Transverse colon (tissue), 4 donors: ENCODE measurements at regions not wholly inside any gene's neighbourhood (a gene's known extent, or its start where the extent isn't known, plus 50 kb on each side); places are given as distances from the start of the nearest gene placed in this dataset.

ENCODE experiments used
- DNase-seq: peaks from one replicate; pipeline ENCODE4 v3.0.0-alpha.2; 2019
- H3K27ac ChIP-seq, 4 donors: fragments of 200-600 bp; sonication (generic); 2 replicates each; pipeline ENCODE4 v1.5.1; 2016 to 2018; ENCODE audit warnings: inconsistent platforms in 4 of 4
- H3K27me3 ChIP-seq: fragments of 200-600 bp; sonication (generic); 2 replicates; pipeline ENCODE4 v1.5.1; 2017; ENCODE audit warnings: inconsistent platforms
- H3K36me3 ChIP-seq, 4 donors: fragments of 200-600 bp; sonication (generic); 2 replicates each; pipeline ENCODE4 v1.5.1; 2017 to 2019; ENCODE audit warnings: inconsistent platforms in 4 of 4
- H3K4me1 ChIP-seq, 4 donors: fragments of 200-600 bp; sonication (generic); 2 replicates each; pipeline ENCODE4 v1.5.1; 2017 to 2020; ENCODE audit warnings: inconsistent platforms in 4 of 4
- H3K4me3 ChIP-seq, 4 donors: fragments of 200-600 bp; sonication (generic); 1 replicate in 1 of 4; 2 replicates in 3 of 4; pipeline versions ENCODE4 v1.5.1 to v1.6.1; 2017 to 2019; ENCODE audit warnings: inconsistent platforms in 4 of 4
- H3K9me3 ChIP-seq, 2 donors: fragments of 200-600 bp; sonication (generic); 2 replicates each; pipeline ENCODE4 v1.5.1; 2017 to 2019; ENCODE audit warnings: inconsistent platforms in 2 of 2
- CTCF ChIP-seq, 5 experiments: fragments of 200-600 bp in 3 of 5; fragments of 450-650 bp in 2 of 5; sonication (generic) in 3 of 5; IDR thresholded peaks; 1 replicate in 2 of 5; 2 replicates in 3 of 5; pipeline ENCODE4 v1.5.1; 2016 to 2017; ENCODE audit warnings: antibody characterized with exemption in 5 of 5, inconsistent platforms in 3 of 5, mild to moderate bottlenecking in 2 of 5, moderate library complexity in 1 of 5
- EP300 ChIP-seq: sonication (generic); formaldehyde crosslinking; IDR thresholded peaks from one replicate; pipeline ENCODE4 v1.6.1; 2017; ENCODE audit warnings: antibody characterized with exemption, low read depth
- POLR2A ChIP-seq: fragments of 450-650 bp; IDR thresholded peaks from one replicate; pipeline ENCODE4 v1.6.1; 2016; ENCODE audit warnings: antibody characterized with exemption, mild to moderate bottlenecking, moderate library complexity
- POLR2AphosphoS5 ChIP-seq, 3 donors: sonication (generic); formaldehyde crosslinking; IDR thresholded peaks; one replicate each; pipeline ENCODE4 v1.6.1; 2016; ENCODE audit warnings: antibody characterized with exemption in 3 of 3
- WGBS, 2 donors: methylation state at CpG; one replicate each; pipeline ENCODE4 v1.1.5; 2018; ENCODE audit warnings: low coverage in 1 of 2; 5-methylcytosine and 5-hydroxymethylcytosine counted together
- in situ Hi-C, 4 donors: fragments of 200-750 bp; cut with MboI; loops; one replicate each; pipeline versions ENCODE4 v1.15.0 to v1.15.1; 2017; ENCODE audit warnings: low sequenced_read_pairs in 3 of 4, low pct_ligation_motif_present in 1 of 4, low pct_unique_long_range_greater_than_20kb in 1 of 4
- intact Hi-C: fragments of 100-400 bp; cut with DNase I; formaldehyde crosslinking; loops from one replicate; pipeline ENCODE4 v1.15.1; 2023; ENCODE audit warnings: low total_unique reads

DNA sequence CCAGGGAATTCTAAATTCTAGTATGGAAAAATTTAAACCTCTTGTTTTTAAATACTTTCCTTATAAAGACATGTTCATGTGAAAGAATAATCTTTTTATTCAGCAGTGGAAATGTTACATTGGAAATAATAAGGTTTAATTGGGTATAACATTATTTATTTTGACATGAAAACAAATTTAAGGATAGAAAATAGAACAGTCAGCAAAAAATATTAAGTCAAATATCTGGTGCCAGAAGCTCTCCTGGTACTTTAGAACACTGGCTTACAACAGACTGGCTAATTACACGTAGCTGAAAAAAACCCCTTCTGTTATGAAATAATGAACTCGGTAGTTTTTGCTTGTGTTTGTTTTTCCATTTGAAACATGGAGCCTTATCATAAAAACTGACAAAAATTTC lies 447.9 kb downstream of the DSEL start:
- no peaks in the 10 kb centered on the region for H3K27me3 ChIP-seq
- DNase-seq = no peak
- no peak overlapping the region for H3K27ac ChIP-seq
- no peak overlapping the region for H3K4me3 ChIP-seq
- intact Hi-C loops = no loop called here
- no peaks in the 10 kb centered on the region for H3K36me3 ChIP-seq
- in situ Hi-C loops = no loop called here
- no peak for TF ChIP-seq CTCF (IDR thresholded peaks at IDR 0.05)
- no peak for TF ChIP-seq POLR2AphosphoS5 (IDR thresholded peaks at IDR 0.05)
- TF ChIP-seq EP300 = no peak
- TF ChIP-seq POLR2A = no peak
- H3K9me3 ChIP-seq = no peaks in the 10 kb centered on the region
- no peaks in the 10 kb centered on the region for H3K4me1 ChIP-seq
- WGBS, 2 donors = 57 to 69% methylated on average over 2 of the region's 2 CpGs

DNA sequence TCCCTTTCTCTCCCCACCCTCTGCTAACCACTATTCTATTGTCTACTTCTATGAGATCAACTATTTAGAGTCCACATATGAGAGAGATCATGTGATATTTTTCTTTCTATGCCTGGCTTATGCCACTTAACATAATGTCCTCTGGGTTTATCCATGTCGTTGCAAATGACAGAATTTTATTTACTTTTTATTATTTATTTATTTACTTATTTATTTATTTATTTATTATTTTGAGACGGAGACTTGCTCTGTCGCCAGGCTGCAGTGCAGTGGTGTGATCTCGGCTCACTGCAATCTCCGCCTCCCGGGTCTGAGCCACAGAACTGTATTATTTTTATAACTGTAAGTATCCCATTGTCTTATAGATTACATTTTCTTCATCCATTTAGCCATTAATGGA lies 443.4 kb upstream of the CDH19 start:
- no peaks in the 10 kb centered on the region for H3K36me3 ChIP-seq
- no peak for TF ChIP-seq EP300
- no peak for TF ChIP-seq POLR2A
- no peak for TF ChIP-seq POLR2AphosphoS5 (IDR thresholded peaks at IDR 0.05)
- no peak for TF ChIP-seq CTCF (IDR thresholded peaks at IDR 0.05)
- H3K27me3 ChIP-seq = no peaks in the 10 kb centered on the region
- in situ Hi-C loops (no loop called here), intact Hi-C loops (no loop called here)
- no peak for DNase-seq
- no peak overlapping the region for H3K27ac ChIP-seq
- no peak overlapping the region for H3K4me3 ChIP-seq
- H3K9me3 ChIP-seq = no peaks in the 10 kb centered on the region
- no peaks in the 10 kb centered on the region for H3K4me1 ChIP-seq
- WGBS, 2 donors = 66 to 86% methylated on average over 6 of the region's 6 CpGs

DNA sequence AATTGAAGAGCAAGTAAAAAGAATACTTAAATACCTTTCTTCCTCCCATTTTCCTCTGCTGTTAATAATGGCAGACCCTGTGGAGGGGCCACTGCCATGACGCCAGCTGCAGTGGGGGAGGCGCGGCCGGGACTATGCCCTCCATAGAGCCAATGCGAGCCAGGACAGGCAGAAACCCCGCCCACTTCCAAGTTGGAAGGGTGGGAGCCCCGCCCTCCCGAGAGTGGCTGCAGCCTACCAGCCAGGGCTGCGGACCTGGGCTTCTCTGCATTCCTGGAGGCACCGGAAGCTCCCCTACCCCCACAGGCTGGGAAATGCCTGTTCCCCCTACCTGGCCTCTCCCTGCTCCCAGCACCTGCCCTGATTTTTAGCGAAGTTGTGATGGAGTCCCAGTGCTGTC lies 439.4 kb upstream of the CDH19 start:
- no peak overlapping the region for H3K4me3 ChIP-seq
- no peak overlapping the region for H3K27ac ChIP-seq
- no peaks in the 10 kb centered on the region for H3K36me3 ChIP-seq
- H3K9me3 ChIP-seq = no peaks in the 10 kb centered on the region
- 77 to 92% methylated on average over 5 to 11 of the region's 11 CpGs for WGBS, 2 donors
- in situ Hi-C loops (no loop called here), intact Hi-C loops (no loop called here)
- no peaks in the 10 kb centered on the region for H3K27me3 ChIP-seq
- no peaks in the 10 kb centered on the region for H3K4me1 ChIP-seq
- TF ChIP-seq EP300 (no peak), POLR2A (no peak), CTCF (IDR thresholded peaks at IDR 0.05) (no peak), POLR2AphosphoS5 (IDR thresholded peaks at IDR 0.05) (no peak)
- DNase-seq = no peak

GRCh38 chr18:67041334-67041733 lies 437.4 kb upstream of the CDH19 start:
- Histone ChIP-seq H3K27ac (no peak overlapping the region), H3K36me3 (no peaks in the 10 kb centered on the region), H3K9me3 (no peaks in the 10 kb centered on the region), H3K4me3 (no peak overlapping the region), H3K4me1 (no peaks in the 10 kb centered on the region), H3K27me3 (no peaks in the 10 kb centered on the region)
- DNase-seq = no peak
- 48 to 67% methylated on average over 2 of the region's 2 CpGs for WGBS, 2 donors
- intact Hi-C loops = no loop called here
- in situ Hi-C loops = no loop called here
- TF ChIP-seq POLR2AphosphoS5 (IDR thresholded peaks at IDR 0.05) = no peak

GRCh38 chr18:67035026-67035425 lies 431.1 kb upstream of the CDH19 start:
- Histone ChIP-seq H3K27me3 (no peaks in the 10 kb centered on the region), H3K27ac (no peak overlapping the region), H3K4me1 (no peaks in the 10 kb centered on the region), H3K4me3 (no peak overlapping the region), H3K9me3 (no peaks in the 10 kb centered on the region), H3K36me3 (no peaks in the 10 kb centered on the region)
- WGBS, 2 donors = 33 to 43% methylated on average over 4 of the region's 4 CpGs
- DNase-seq = no peak
- TF ChIP-seq CTCF (IDR thresholded peaks at IDR 0.05) = no peak
- TF ChIP-seq EP300 = no peak
- TF ChIP-seq POLR2A = no peak
- no peak for TF ChIP-seq POLR2AphosphoS5 (IDR thresholded peaks at IDR 0.05)
- in situ Hi-C loops (no loop called here), intact Hi-C loops (no loop called here)
